B cell (primary cell): ENCODE measurements at regions not wholly inside any gene's neighbourhood (a gene's known extent, or its start where the extent isn't known, plus 50 kb on each side); places are given as distances from the start of the nearest gene placed in this dataset.

Source experiments
- ATAC-seq: fragments of 200-7000 bp; cut with Tn5 transposase; one replicate; pipeline ENCODE4 v1.10.0; 2021; ENCODE audit warnings: low read depth, mild to moderate bottlenecking, moderate number of reproducible peaks, moderate library complexity
- CTCF ChIA-PET: fragments of 350-600 bp; sonication (Branson Sonifier 250); formaldehyde crosslinking; loops from one replicate; lab custom pipeline; 2021; ENCODE audit warnings: antibody characterized with exemption, inconsistent platforms; lab: Charles Lee
- POLR2A ChIA-PET: fragments of 350-600 bp; sonication (Branson Sonifier 250); formaldehyde crosslinking; loops from one replicate; lab custom pipeline; 2021; ENCODE audit warnings: antibody characterized with exemption; lab: Charles Lee
- DNase-seq: peaks from one replicate; pipeline ENCODE4 v3.0.0; 2013
- H2AFZ ChIP-seq: 2 replicates; pipeline ENCODE4 v1.6.1; 2012; ENCODE audit warnings: mild to moderate bottlenecking, low read depth, low read length; ENCODE audit not compliant: insufficient read depth, poor library complexity, severe bottlenecking
- H3K27ac ChIP-seq, 2 donors: 1 replicate in 1 of 2; 2 replicates in 1 of 2; pipeline ENCODE4 v1.5.1; 2012 to 2013; ENCODE audit warnings: low read length in 2 of 2, mild to moderate bottlenecking in 2 of 2, moderate library complexity in 1 of 2
- H3K27me3 ChIP-seq, 4 experiments: fragments of 200-600 bp in 1 of 4; sonication (generic) in 1 of 4; replicated peaks in 1 of 4; 1 replicate in 2 of 4; 2 replicates in 2 of 4; pipeline versions ENCODE4 v1.6.1 to v1.7.0; 2013 to 2016; ENCODE audit warnings: low read length in 3 of 4, mild to moderate bottlenecking in 2 of 4, mixed read lengths in 1 of 4, moderate library complexity in 1 of 4; ENCODE audit not compliant: insufficient read depth in 4 of 4, control insufficient read depth in 3 of 4; ENCODE audit errors: control extremely low read depth in 1 of 4
- H3K36me3 ChIP-seq, 2 experiments: replicated peaks in 1 of 2; 1 replicate in 1 of 2; 2 replicates in 1 of 2; pipeline versions ENCODE4 v1.6.1 to v1.7.1; 2013; ENCODE audit warnings: low read length in 1 of 2; ENCODE audit not compliant: insufficient read depth in 2 of 2, control insufficient read depth in 1 of 2; ENCODE audit errors: control extremely low read depth in 1 of 2, extremely low read depth in 1 of 2
- H3K4me1 ChIP-seq, 2 donors: fragments of 200-600 bp in 1 of 2; sonication (generic) in 1 of 2; 1 replicate in 1 of 2; 2 replicates in 1 of 2; pipeline versions ENCODE4 v1.5.1 to v1.6.1; 2013 to 2017; ENCODE audit warnings: low read length in 2 of 2; ENCODE audit not compliant: control insufficient read depth in 2 of 2, insufficient read depth in 2 of 2
- H3K4me2 ChIP-seq: replicated peaks from 2 replicates; pipeline ENCODE3; 2012; ENCODE audit warnings: mild to moderate bottlenecking, low read depth, low read length; ENCODE audit not compliant: poor library complexity, severe bottlenecking
- H3K4me3 ChIP-seq, 5 experiments: fragments of 200-600 bp in 1 of 5; sonication (generic) in 1 of 5; 1 replicate in 3 of 5; 2 replicates in 2 of 5; pipeline versions ENCODE4 v1.5.1 to v1.7.0; 2011 to 2016; ENCODE audit warnings: low read length in 4 of 5, mild to moderate bottlenecking in 4 of 5, low read depth in 2 of 5, control low read depth in 1 of 5, moderate library complexity in 1 of 5; ENCODE audit not compliant: insufficient read depth in 1 of 5; ENCODE audit errors: control extremely low read depth in 1 of 5, extremely low read depth in 1 of 5
- H3K79me2 ChIP-seq: fragments of 200-600 bp; sonication (generic); one replicate; pipeline ENCODE4 v1.6.0; 2016; ENCODE audit warnings: low read length; ENCODE audit not compliant: control insufficient read depth, insufficient read depth
- H3K9ac ChIP-seq: fragments of 200-600 bp; sonication (generic); 2 replicates; pipeline ENCODE4 v1.6.1; 2017; ENCODE audit warnings: mild to moderate bottlenecking, low read length, moderate library complexity
- H3K9me3 ChIP-seq, 3 donors: one replicate each; pipeline versions ENCODE4 v1.6.1 to v1.7.1; 2013; ENCODE audit warnings: low read length in 2 of 3; ENCODE audit not compliant: control insufficient read depth in 2 of 3, insufficient read depth in 1 of 3; ENCODE audit errors: control extremely low read depth in 1 of 3
- H4K20me1 ChIP-seq: 2 replicates; pipeline ENCODE4 v1.6.0; 2012; ENCODE audit warnings: mild to moderate bottlenecking, low read length; ENCODE audit not compliant: insufficient read depth, control insufficient read depth, poor library complexity, severe bottlenecking
- H3K27ac Mint-ChIP-seq: one replicate; pipeline ENCODE4 v1.8.0; 2021; ENCODE audit warnings: mixed read lengths
- H3K27me3 Mint-ChIP-seq: one replicate; pipeline ENCODE4 v1.8.0; 2021; ENCODE audit warnings: mixed read lengths
- H3K4me1 Mint-ChIP-seq: one replicate; pipeline ENCODE4 v1.8.0; 2021; ENCODE audit warnings: mixed read lengths
- H3K4me3 Mint-ChIP-seq: one replicate; pipeline ENCODE4 v1.8.0; 2021; ENCODE audit warnings: mixed read lengths
- H3K9me3 Mint-ChIP-seq: one replicate; pipeline ENCODE4 v1.8.0; 2022; ENCODE audit warnings: mixed read lengths; ENCODE audit not compliant: insufficient read depth
- CTCF ChIP-seq: fragments of 200-600 bp; IDR thresholded peaks from one replicate; pipeline ENCODE4 v1.8.0; 2022; ENCODE audit warnings: antibody characterized with exemption, mild to moderate bottlenecking
- EZH2 ChIP-seq: IDR thresholded peaks from 2 replicates; pipeline ENCODE4 v1.6.1; 2012; ENCODE audit warnings: borderline replicate concordance, low read depth, mild to moderate bottlenecking, moderate library complexity, low read length; ENCODE audit not compliant: insufficient read depth, poor library complexity, severe bottlenecking
- WGBS: methylation state at CpG from one replicate; pipeline ENCODE4 v1.1.5; 2013; ENCODE audit warnings: missing lambda C conversion rate; ENCODE audit not compliant: insufficient coverage; 5-methylcytosine and 5-hydroxymethylcytosine counted together
- intact Hi-C: fragments of 100-400 bp; cut with micrococcal nuclease; formaldehyde crosslinking; loops from one replicate; pipeline ENCODE4 v1.10.0; 2022

GRCh38 chr13:31027136-31027535 is 94.7 kb downstream of the TEX26 start:
- H3K4me1 Mint-ChIP-seq = no peaks in the 10 kb centered on the region
- ATAC-seq (no peak), DNase-seq (no peak)
- H3K27ac Mint-ChIP-seq = no peak overlapping the region
- Histone ChIP-seq H3K27ac (no peak overlapping the region), H3K27me3 (peaks cover 0 to 4% (median 0%) of the 10 kb centered on the region in 4 experiments), H3K9me3 (peaks cover 0 to 2% (median 0%) of the 10 kb centered on the region in 3 donors), H3K36me3 (no peaks in the 10 kb centered on the region), H3K4me2 (no peak overlapping the region), H3K4me3 (no peak overlapping the region), H3K79me2 (no peaks in the 10 kb centered on the region), H3K9ac (no peak overlapping the region), H2AFZ (no peak overlapping the region), H3K4me1 (no peaks in the 10 kb centered on the region), H4K20me1 (no peaks in the 10 kb centered on the region)
- no peak overlapping the region for H3K4me3 Mint-ChIP-seq
- TF ChIP-seq CTCF (no peak), EZH2 (no peak)
- H3K9me3 Mint-ChIP-seq = no peaks in the 10 kb centered on the region
- WGBS = 92% methylated on average over 4 of the region's 4 CpGs
- peaks cover 37% of the 10 kb centered on the region for H3K27me3 Mint-ChIP-seq
- CTCF ChIA-PET = no interaction called here
- intact Hi-C loops = no loop called here
- POLR2A ChIA-PET = no interaction called here
